ENCODE measurements at regions not wholly inside any gene's neighbourhood (a gene's known extent, or its start where the extent isn't known, plus 50 kb on each side); places are given as distances from the start of the nearest gene placed in this dataset.

- Histone ChIP-seq H3K27ac (ENCODE audit: extremely low read depth, low read depth, low read length) (no peak overlapping the region), H3K9me3 (ENCODE audit: control insufficient read depth, insufficient read depth, low read depth, low read length) (no peaks in the 10 kb centered on the region), H3K36me3 (ENCODE audit: control insufficient read depth in 2 of 2, insufficient read depth in 1 of 2, low read length in 2 of 2) (no peaks in the 10 kb centered on the region), H3K4me3 (ENCODE audit: low read depth, low read length) (no peak overlapping the region), H3K4me1 (ENCODE audit: control insufficient read depth, insufficient read depth, low read length) (no peaks in the 10 kb centered on the region)
- TF ChIP-seq ZNF155 (tag by site-specific recombination; IDR thresholded peaks at IDR 0.05) (no peak), ZNF837 (tag by site-specific recombination; IDR thresholded peaks at IDR 0.05) (no peak), ZNF677 (tag by site-specific recombination; IDR thresholded peaks at IDR 0.05) (no peak), ZNF311 (tag by site-specific recombination; IDR thresholded peaks at IDR 0.05; ENCODE audit: borderline replicate concordance) (no peak), IKZF3 (tag by site-specific recombination; IDR thresholded peaks at IDR 0.05) (no peak), REST (tag by site-specific recombination; IDR thresholded peaks at IDR 0.05) (no peak), SCRT2 (tag by site-specific recombination; IDR thresholded peaks at IDR 0.05) (no peak), KLF10 (tag by site-specific recombination; IDR thresholded peaks at IDR 0.05) (no peak), ZNF324 (tag by site-specific recombination; IDR thresholded peaks at IDR 0.05) (no peak), ZBTB7A (tag by site-specific recombination; IDR thresholded peaks at IDR 0.05; ENCODE audit: low read depth) (no peak), ZBTB48 (tag by site-specific recombination; IDR thresholded peaks at IDR 0.05) (no peak), ZNF558 (tag by site-specific recombination; IDR thresholded peaks at IDR 0.05) (no peak), ZNF350 (tag by site-specific recombination; IDR thresholded peaks at IDR 0.05) (no peak), ZNF335 (tag by site-specific recombination; conservative IDR thresholded peaks at IDR 0.05) (no peak)
- TF ChIP-seq, protein P1, sequence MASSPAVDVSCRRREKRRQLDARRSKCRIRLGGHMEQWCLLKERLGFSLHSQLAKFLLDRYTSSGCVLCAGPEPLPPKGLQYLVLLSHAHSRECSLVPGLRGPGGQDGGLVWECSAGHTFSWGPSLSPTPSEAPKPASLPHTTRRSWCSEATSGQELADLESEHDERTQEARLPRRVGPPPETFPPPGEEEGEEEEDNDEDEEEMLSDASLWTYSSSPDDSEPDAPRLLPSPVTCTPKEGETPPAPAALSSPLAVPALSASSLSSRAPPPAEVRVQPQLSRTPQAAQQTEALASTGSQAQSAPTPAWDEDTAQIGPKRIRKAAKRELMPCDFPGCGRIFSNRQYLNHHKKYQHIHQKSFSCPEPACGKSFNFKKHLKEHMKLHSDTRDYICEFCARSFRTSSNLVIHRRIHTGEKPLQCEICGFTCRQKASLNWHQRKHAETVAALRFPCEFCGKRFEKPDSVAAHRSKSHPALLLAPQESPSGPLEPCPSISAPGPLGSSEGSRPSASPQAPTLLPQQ (tag by site-specific recombination; IDR thresholded peaks at IDR 0.05) = no peak
- TF ChIP-seq, protein P2, sequence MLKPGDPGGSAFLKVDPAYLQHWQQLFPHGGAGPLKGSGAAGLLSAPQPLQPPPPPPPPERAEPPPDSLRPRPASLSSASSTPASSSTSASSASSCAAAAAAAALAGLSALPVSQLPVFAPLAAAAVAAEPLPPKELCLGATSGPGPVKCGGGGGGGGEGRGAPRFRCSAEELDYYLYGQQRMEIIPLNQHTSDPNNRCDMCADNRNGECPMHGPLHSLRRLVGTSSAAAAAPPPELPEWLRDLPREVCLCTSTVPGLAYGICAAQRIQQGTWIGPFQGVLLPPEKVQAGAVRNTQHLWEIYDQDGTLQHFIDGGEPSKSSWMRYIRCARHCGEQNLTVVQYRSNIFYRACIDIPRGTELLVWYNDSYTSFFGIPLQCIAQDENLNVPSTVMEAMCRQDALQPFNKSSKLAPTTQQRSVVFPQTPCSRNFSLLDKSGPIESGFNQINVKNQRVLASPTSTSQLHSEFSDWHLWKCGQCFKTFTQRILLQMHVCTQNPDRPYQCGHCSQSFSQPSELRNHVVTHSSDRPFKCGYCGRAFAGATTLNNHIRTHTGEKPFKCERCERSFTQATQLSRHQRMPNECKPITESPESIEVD (tag by site-specific recombination; IDR thresholded peaks at IDR 0.05) = no peak
- ChIA-PET POLR2A (no interaction called here), CTCF (no interaction called here)
These were observed 174.2 kb downstream of the MID1IP1 start for GRCh38 chrX:38975368-38975942.

- Histone ChIP-seq H3K4me3 (ENCODE audit: low read depth, low read length) (no peak overlapping the region), H3K4me1 (ENCODE audit: control insufficient read depth, insufficient read depth, low read length) (no peaks in the 10 kb centered on the region), H3K27ac (ENCODE audit: extremely low read depth, low read depth, low read length) (no peak overlapping the region), H3K36me3 (ENCODE audit: control insufficient read depth in 2 of 2, insufficient read depth in 1 of 2, low read length in 2 of 2) (no peaks in the 10 kb centered on the region), H3K9me3 (ENCODE audit: control insufficient read depth, insufficient read depth, low read depth, low read length) (no peaks in the 10 kb centered on the region)
- no peak for TF ChIP-seq ZNF585B (tag by site-specific recombination; IDR thresholded peaks at IDR 0.05)
- TF ChIP-seq MZF1 (tag by site-specific recombination; IDR thresholded peaks at IDR 0.05; ENCODE audit: borderline replicate concordance) = no peak
- TF ChIP-seq ZFP3 (tag by site-specific recombination; IDR thresholded peaks at IDR 0.05; ENCODE audit: low read depth) = no peak
- TF ChIP-seq SETDB1 (IDR thresholded peaks at IDR 0.05; ENCODE audit: insufficient read length, low read length) = no peak
- no peak for TF ChIP-seq ZNF266 (tag by site-specific recombination; IDR thresholded peaks at IDR 0.05; ENCODE audit: low read depth)
- TF ChIP-seq ZNF571 (tag by site-specific recombination; IDR thresholded peaks at IDR 0.05) = no peak
- no peak for TF ChIP-seq ZNF350 (tag by site-specific recombination; IDR thresholded peaks at IDR 0.05)
- TF ChIP-seq ZNF214 (tag by site-specific recombination; IDR thresholded peaks at IDR 0.05; ENCODE audit: borderline replicate concordance) = no peak
- TF ChIP-seq ZNF133 (tag by site-specific recombination; IDR thresholded peaks at IDR 0.05) = no peak
- TF ChIP-seq ZBTB6 (tag by site-specific recombination; IDR thresholded peaks at IDR 0.05) = no peak
- TF ChIP-seq PRDM1 (tag by site-specific recombination; IDR thresholded peaks at IDR 0.05) = no peak
- TF ChIP-seq, protein P3, sequence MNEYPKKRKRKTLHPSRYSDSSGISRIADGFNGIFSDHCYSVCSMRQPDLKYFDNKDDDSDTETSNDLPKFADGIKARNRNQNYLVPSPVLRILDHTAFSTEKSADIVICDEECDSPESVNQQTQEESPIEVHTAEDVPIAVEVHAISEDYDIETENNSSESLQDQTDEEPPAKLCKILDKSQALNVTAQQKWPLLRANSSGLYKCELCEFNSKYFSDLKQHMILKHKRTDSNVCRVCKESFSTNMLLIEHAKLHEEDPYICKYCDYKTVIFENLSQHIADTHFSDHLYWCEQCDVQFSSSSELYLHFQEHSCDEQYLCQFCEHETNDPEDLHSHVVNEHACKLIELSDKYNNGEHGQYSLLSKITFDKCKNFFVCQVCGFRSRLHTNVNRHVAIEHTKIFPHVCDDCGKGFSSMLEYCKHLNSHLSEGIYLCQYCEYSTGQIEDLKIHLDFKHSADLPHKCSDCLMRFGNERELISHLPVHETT (tag by site-specific recombination; IDR thresholded peaks at IDR 0.05) = no peak
- POLR2A ChIA-PET = no interaction called here
- CTCF ChIA-PET = no interaction called here
These were observed 181.1 kb downstream of the MID1IP1 start for GRCh38 chrX:38982370-38982769.

Data from HEK293 (cell line).